Lower leg skin (tissue), 3 donors: ENCODE measurements at regions not wholly inside any gene's neighbourhood (a gene's known extent, or its start where the extent isn't known, plus 50 kb on each side); places are given as distances from the start of the nearest gene placed in this dataset.

Experiments
- CTCF ChIP-seq, 3 donors: fragments of 450-650 bp; IDR thresholded peaks; one replicate each; pipeline ENCODE4 v1.5.1; 2016; ENCODE audit warnings: antibody characterized with exemption in 3 of 3, mild to moderate bottlenecking in 3 of 3, moderate library complexity in 2 of 3
- POLR2A ChIP-seq, 2 donors: fragments of 450-650 bp; IDR thresholded peaks; one replicate each; pipeline ENCODE4 v1.6.1; 2016 to 2017; ENCODE audit warnings: antibody characterized with exemption in 2 of 2, mild to moderate bottlenecking in 1 of 2, moderate library complexity in 1 of 2

DNA sequence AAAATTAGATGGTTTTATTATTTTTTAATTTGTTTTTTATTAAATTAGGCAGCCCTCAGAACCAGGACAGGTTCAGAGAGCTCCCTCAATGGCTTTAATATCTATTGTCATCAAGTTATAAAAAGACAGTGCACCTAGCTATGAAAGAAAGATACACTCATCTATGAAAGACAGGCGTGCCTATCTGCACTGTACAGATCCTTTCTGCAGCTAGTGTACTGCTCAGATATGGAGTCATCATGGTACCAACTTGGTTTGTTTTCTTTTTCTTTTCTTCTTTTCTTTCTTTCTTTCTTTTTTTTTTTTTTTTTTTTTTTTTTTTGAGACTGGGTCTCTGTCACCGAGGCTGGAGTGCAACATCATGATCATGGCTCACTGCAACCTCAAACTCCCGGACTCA is 54.8 kb upstream of the GPBP1 start:
- no peak for TF ChIP-seq POLR2A (IDR thresholded peaks at IDR 0.05)
- no peak for TF ChIP-seq CTCF (IDR thresholded peaks at IDR 0.05)
